HG02852 (cell line): ENCODE measurements at regions not wholly inside any gene's neighbourhood (a gene's known extent, or its start where the extent isn't known, plus 50 kb on each side); places are given as distances from the start of the nearest gene placed in this dataset.

Source experiments
- ATAC-seq: cut with Tn5 transposase; IDR thresholded peaks from one replicate; pipeline ENCODE4 v1.9.1; 2021; ENCODE audit warnings: mild to moderate bottlenecking, moderate library complexity; ENCODE audit not compliant: unreplicated experiment

DNA sequence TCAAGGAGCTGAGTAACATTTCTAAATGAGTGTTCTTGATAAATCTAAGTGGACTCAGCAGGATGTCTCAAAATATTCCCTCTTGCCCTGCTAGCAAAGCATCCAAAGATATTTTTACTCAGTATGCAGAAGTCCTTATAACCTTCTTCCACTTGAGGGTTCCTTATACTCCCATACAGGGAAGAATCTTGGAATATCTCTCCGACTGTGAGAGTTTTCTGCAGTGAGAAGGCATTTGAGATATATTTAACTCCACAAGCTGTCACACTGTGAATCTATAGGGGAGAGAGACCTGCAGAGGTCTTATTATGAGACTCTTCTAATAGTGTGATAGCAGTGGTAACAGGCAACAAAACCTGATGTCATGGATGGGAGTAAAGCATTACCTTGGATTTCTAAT, 1034.5 kb upstream of the PABPC4L start:
- no peak for ATAC-seq

GRCh38 chr4:135227842-135228241, 1026.3 kb upstream of the PABPC4L start:
- no peak for ATAC-seq

- ATAC-seq: no peak
These were observed 1024.0 kb upstream of the PABPC4L start for GRCh38 chr4:135225551-135225950.

GRCh38 chr4:135210341-135210740, 1008.8 kb upstream of the PABPC4L start:
- ATAC-seq: no peak

DNA sequence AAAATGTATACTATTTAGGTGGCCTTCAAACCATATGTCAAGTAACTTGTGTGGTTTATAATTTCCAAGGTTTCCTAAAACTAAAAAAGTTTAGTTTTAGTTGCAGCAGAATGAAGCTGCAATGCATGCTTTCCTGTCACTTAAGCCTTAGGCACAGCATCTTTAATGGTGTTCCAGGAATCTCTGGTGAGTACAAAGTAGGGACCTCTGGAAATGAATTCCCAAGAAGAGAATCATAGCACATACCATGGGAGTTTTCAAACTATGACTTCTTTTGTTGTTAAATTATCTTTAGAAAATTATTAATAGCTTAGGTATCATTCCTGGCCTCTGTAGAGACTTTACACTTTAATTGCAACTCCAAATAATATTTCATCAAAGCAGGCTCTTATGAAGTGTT, 1005.9 kb upstream of the PABPC4L start:
- ATAC-seq: no peak

GRCh38 chr4:135204311-135204710, 1002.7 kb upstream of the PABPC4L start:
- ATAC-seq: no peak

GRCh38 chr4:135201081-135201480, 999.5 kb upstream of the PABPC4L start:
- ATAC-seq: no peak

- no peak for ATAC-seq
These were observed 996.1 kb upstream of the PABPC4L start for GRCh38 chr4:135197641-135198040.

GRCh38 chr4:135194477-135194876, 992.9 kb upstream of the PABPC4L start:
- ATAC-seq: no peak

DNA sequence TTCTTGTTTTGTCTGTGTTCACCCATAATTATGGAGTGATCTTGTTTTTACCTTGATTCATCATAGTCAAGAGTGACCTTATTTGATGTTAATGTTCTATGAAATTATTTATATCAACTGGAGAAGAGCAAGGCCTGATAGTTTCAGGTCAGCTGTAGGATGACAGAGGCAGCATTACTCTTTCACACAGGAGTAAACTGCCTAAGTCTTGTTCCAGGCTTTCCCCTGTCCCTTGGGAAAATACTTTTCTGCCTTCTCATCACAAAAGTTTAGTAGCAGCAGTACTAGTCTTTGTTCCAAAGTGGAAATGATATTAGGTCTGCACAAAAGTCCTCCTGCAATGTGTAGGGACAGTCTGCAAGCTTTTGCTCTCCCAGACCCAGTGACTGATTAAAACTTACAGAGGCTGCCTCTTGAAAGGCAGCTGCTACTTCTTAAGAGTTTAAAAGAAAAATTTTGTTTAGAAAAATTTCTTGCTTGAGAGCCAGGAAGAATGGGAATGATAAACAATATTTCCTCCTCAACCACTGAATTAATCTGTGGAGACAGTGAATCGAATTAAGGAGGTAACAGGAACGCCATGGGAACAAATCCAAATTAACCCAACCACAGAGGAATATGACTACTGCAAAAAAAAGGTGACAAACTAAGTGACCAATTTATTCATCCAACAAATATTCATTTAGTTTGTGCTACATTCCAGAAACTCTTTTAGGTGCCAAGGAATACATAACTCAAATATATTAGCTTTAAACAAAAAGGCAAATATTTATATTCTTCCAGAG, 991.4 kb upstream of the PABPC4L start:
- no peak for ATAC-seq

GRCh38 chr4:135191596-135191995, 990.0 kb upstream of the PABPC4L start:
- no peak for ATAC-seq

DNA sequence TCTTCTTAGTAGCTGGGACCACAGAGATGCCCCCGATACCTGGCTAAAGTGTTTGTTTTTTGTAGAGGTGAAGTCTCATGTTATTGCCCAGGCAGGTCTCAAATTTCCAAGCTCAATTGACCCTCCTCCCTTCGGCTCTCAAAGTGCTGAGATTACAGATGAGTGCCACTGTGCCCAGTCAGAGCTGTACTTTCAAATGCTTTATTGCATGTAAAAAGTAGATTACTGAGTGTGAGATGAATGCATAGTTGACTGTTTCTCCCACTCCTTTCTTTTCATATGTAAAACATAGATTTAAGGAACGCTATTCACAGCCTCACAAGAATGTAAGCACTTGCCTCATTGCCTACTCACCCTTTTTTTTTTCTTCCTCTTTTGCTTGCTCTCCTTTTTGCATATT, 984.4 kb upstream of the PABPC4L start:
- no peak for ATAC-seq

DNA sequence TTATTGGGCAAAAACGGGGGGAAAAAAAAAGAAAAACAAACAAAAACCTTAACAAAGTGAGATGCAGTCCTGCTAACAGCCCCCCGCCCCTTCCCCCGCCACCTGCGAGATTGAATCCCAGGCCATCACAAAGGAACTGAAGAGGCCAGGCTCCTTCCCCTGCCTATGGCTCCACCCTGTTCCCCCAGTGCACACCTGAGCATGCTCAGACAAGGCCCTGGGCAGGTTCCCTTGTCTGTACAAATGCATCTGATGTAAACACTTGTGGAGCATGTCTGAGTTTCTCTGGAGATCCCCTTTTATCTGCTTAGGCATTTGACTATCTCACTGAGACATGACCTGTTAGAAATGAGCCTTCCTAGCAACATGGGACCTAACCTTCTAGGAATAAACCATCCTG, 983.7 kb upstream of the PABPC4L start:
- no peak for ATAC-seq

GRCh38 chr4:135184715-135185114, 983.1 kb upstream of the PABPC4L start:
- ATAC-seq: no peak

GRCh38 chr4:135177321-135177720, 975.7 kb upstream of the PABPC4L start:
- ATAC-seq: no peak

DNA sequence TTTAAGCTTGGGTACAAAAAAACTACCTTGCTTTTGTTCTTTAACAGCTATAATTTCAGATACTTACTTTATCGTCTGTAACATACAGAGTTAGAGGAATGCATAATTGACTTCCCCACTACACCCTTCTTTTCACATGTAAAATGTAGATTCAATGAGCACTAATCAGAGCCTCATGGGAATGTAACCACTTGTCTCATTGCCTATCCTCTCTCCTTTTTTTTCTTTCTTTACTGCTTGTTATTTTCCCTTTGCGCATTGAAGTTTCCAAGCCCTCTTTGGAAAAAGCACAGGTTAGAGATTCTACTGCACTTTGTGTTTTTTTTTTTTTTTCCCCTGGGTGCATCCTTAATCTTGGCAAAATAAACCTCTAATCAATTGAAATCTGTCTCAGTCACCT, 965.1 kb upstream of the PABPC4L start:
- no peak for ATAC-seq

DNA sequence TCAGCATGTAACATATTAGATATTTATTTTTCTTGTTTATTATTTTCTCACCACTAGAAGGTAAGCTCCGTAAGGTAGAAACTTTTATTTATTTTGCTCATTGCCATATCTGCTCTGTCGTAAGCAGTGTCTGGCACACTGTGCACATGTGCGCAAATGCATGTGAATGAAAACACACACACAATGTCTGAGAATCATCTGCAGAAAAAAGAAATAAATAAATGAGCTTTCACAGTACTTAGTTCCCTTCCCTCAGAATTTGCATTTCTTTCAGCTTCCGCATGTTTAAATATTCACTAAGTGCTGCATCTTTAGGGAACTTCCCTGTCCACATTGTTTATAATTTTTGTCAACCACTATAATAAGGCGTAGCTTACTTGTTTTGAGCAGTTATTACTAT, 963.0 kb upstream of the PABPC4L start:
- ATAC-seq: no peak

DNA sequence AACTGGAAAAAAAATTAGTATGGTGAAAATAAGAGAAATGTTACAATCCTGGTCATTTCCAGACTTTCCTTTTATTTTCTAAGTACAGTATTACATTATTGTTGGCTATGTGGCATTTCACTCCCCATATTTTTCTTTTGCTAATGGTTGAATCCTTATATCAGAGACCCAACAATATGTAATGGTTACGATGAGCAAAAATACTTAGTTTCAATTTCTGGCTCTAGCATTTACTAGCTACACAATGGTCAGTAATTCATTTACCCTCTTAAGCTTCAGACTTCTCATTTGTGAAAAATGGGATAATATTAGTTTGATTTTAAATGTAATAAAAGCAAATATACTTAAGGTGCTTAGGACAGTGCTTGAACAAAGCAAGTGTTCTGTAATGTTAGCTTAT, 942.9 kb upstream of the PABPC4L start:
- no peak for ATAC-seq

GRCh38 chr4:135124196-135124595, 922.6 kb upstream of the PABPC4L start:
- no peak for ATAC-seq

GRCh38 chr4:135123632-135124031, 922.0 kb upstream of the PABPC4L start:
- ATAC-seq: no peak

DNA sequence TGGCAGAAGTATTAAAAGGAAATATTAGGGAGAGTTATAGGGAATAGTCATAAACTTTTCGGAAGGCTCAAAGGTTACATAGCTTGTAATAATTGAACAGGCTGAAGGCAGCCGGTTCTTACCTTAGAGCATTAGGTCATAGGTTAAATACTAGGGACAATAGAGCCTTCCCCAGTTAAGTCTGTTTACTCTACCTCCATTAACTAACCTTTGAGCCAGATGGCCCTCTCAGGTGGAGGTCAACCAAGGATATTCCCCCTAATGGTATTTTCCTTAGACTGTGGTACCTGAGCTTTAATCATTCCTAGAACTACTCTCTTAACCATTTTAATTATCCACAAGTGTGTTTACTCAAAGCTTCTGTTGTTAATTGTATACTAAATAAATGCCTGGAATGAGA, 920.9 kb upstream of the PABPC4L start:
- ATAC-seq: no peak

DNA sequence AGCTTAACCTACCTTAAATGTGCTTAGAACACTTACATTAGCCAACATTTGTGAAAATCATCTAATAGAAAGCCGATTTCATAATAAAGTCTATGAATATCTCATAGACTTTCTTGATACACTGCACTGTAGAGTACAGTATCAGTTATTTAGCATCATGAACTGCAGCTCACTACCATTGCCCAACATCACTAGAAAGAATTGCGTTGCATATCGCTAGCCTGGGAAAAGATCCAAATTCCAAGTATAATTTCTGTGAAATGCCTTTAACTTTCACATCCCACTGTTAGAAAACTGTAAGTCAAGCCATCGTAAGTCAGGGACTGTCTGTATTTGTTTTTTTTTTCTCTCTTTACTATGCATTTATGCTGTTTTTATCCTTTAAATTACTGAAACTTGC, 918.6 kb upstream of the PABPC4L start:
- ATAC-seq: no peak

DNA sequence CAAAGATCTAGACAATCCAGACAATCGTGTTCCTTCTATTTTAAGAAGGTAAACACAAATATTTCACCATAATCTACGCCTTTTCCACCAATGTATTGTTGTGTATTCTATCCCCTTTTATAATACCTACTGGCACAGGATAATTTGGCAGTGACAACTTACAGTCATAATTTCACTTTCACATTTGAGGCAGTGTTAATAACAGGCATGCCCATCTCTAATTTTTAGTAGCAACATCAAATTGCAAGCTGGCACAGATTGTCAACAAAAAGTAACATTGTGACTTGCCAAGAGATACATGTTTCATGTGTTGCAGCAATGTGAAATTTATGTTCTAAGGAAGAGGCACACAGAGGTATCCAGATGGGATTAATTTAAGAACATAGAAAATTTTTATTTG, 912.5 kb upstream of the PABPC4L start:
- no peak for ATAC-seq
